Breast epithelium (tissue), 4 donors: ENCODE measurements at regions not wholly inside any gene's neighbourhood (a gene's known extent, or its start where the extent isn't known, plus 50 kb on each side); places are given as distances from the start of the nearest gene placed in this dataset.

ENCODE experiments used
- DNase-seq, 2 donors: peaks; one replicate each; pipeline ENCODE4 v3.0.0-alpha.2; 2019; ENCODE audit warnings: low spot score in 2 of 2
- H3K27ac ChIP-seq, 2 donors: fragments of 200-600 bp; sonication (generic) in 1 of 2; one replicate each; pipeline ENCODE4 v1.5.1; 2016 to 2019; ENCODE audit warnings: mild to moderate bottlenecking in 1 of 2
- H3K27me3 ChIP-seq, 2 donors: fragments of 200-600 bp; sonication (generic) in 1 of 2; one replicate each; pipeline versions ENCODE4 v1.5.1 to v1.6.0; 2017 to 2019; ENCODE audit warnings: control low read depth in 1 of 2, mild to moderate bottlenecking in 1 of 2
- H3K36me3 ChIP-seq: fragments of 200-600 bp; one replicate; pipeline ENCODE4 v1.5.1; 2019
- H3K4me1 ChIP-seq, 2 donors: fragments of 200-600 bp; sonication (generic); one replicate each; pipeline ENCODE4 v1.5.1; 2016 to 2019; ENCODE audit warnings: control low read depth in 1 of 2
- H3K4me3 ChIP-seq, 3 donors: fragments of 200-600 bp; sonication (generic); 1 replicate in 2 of 3; 2 replicates in 1 of 3; pipeline ENCODE4 v1.5.1; 2016 to 2019; ENCODE audit warnings: mild to moderate bottlenecking in 3 of 3, moderate library complexity in 2 of 3
- H3K9me3 ChIP-seq, 2 donors: fragments of 200-600 bp; sonication (generic) in 1 of 2; one replicate each; pipeline ENCODE4 v1.5.1; 2016 to 2019; ENCODE audit warnings: control low read depth in 1 of 2
- CTCF ChIP-seq, 3 donors: fragments of 450-650 bp; IDR thresholded peaks; one replicate each; pipeline ENCODE4 v1.5.1; 2016 to 2017; ENCODE audit warnings: antibody characterized with exemption in 3 of 3, mild to moderate bottlenecking in 3 of 3, moderate library complexity in 3 of 3
- POLR2A ChIP-seq: fragments of 450-650 bp; IDR thresholded peaks from one replicate; pipeline ENCODE4 v1.6.1; 2016; ENCODE audit warnings: antibody characterized with exemption, mild to moderate bottlenecking, moderate library complexity
- POLR2AphosphoS5 ChIP-seq, 3 donors: sonication (generic); formaldehyde crosslinking; IDR thresholded peaks; one replicate each; pipeline ENCODE4 v1.6.1; 2017; ENCODE audit warnings: antibody characterized with exemption in 3 of 3
- intact Hi-C: fragments of 100-400 bp; cut with DNase I; formaldehyde crosslinking; loops from one replicate; pipeline ENCODE4 v1.15.1; 2023; ENCODE audit warnings: low total_unique reads

GRCh38 chr16:26648851-26649250 lies 417.9 kb upstream of the C16orf82 start:
- intact Hi-C loops: no loop called here

GRCh38 chr16:26649381-26650045 lies 417.2 kb upstream of the C16orf82 start:
- Histone ChIP-seq H3K4me1 (no peaks in the 10 kb centered on the region), H3K9me3 (no peaks in the 10 kb centered on the region), H3K27ac (no peak overlapping the region), H3K36me3 (no peaks in the 10 kb centered on the region), H3K27me3 (no peaks in the 10 kb centered on the region), H3K4me3 (no peak overlapping the region)
- no peak for DNase-seq
- TF ChIP-seq POLR2A (no peak), POLR2AphosphoS5 (IDR thresholded peaks at IDR 0.05) (no peak)
- intact Hi-C loops: loop anchor here (5.0 kb wide), 1 partner anchor 143 kb away; no protein-coding TSS in a partner anchor

More at GRCh38 chr16:26648851-26649250, 417.9 kb upstream of the C16orf82 start:
- Histone ChIP-seq H3K9me3 (no peaks in the 10 kb centered on the region), H3K27ac (no peak overlapping the region), H3K4me3 (no peak overlapping the region), H3K27me3 (no peaks in the 10 kb centered on the region), H3K4me1 (no peaks in the 10 kb centered on the region), H3K36me3 (no peaks in the 10 kb centered on the region)
- TF ChIP-seq CTCF (IDR thresholded peaks at IDR 0.05): no peak
- no peak for TF ChIP-seq POLR2A
- no peak for TF ChIP-seq POLR2AphosphoS5 (IDR thresholded peaks at IDR 0.05)
- DNase-seq: no peak

DNA sequence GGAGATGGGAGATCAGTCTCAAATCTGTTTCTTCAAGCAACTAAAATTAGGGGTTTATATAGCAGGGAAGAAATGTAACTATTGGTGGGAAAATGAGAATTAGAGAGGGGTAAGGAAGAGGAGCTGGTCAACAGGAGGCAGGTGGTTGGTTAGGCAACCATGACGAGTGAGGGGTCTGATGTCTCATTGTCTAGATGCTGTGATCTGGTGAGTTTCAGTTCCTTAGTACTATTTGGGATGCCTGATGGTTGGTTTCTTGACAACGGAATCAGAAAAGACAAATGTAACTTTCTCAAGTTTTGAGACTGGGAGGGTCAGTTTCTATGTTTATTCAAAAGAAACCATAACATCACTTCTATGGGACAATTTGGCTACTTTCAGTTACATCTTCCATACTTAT lies 415.3 kb upstream of the C16orf82 start:
- no peak overlapping the region for H3K4me3 ChIP-seq
- H3K36me3 ChIP-seq: no peaks in the 10 kb centered on the region
- no peaks in the 10 kb centered on the region for H3K4me1 ChIP-seq
- peaks cover 0 to under 1% of the 10 kb centered on the region in 2 donors for H3K9me3 ChIP-seq
- intact Hi-C loops: loop anchor here (5.0 kb wide), 1 partner anchor 141 kb away; no protein-coding TSS in a partner anchor
- TF ChIP-seq POLR2AphosphoS5 (IDR thresholded peaks at IDR 0.05): no peak
- no peak for TF ChIP-seq POLR2A
- TF ChIP-seq CTCF (IDR thresholded peaks at IDR 0.05): no peak
- H3K27me3 ChIP-seq: no peaks in the 10 kb centered on the region
- DNase-seq: no peak
- H3K27ac ChIP-seq: no peak overlapping the region

- TF ChIP-seq CTCF (IDR thresholded peaks at IDR 0.05): no peak
- no peak for TF ChIP-seq POLR2A
- TF ChIP-seq POLR2AphosphoS5 (IDR thresholded peaks at IDR 0.05): no peak
- Histone ChIP-seq H3K4me1 (no peaks in the 10 kb centered on the region), H3K4me3 (no peak overlapping the region), H3K27ac (no peak overlapping the region), H3K27me3 (no peaks in the 10 kb centered on the region), H3K9me3 (peaks cover 0 to 4% of the 10 kb centered on the region in 2 donors), H3K36me3 (no peaks in the 10 kb centered on the region)
- intact Hi-C loops: loop anchor here (5.0 kb wide), 1 partner anchor 140 kb away; no protein-coding TSS in a partner anchor
- DNase-seq: no peak
Observed at GRCh38 chr16:26651884-26652283, 414.8 kb upstream of the C16orf82 start.

DNA sequence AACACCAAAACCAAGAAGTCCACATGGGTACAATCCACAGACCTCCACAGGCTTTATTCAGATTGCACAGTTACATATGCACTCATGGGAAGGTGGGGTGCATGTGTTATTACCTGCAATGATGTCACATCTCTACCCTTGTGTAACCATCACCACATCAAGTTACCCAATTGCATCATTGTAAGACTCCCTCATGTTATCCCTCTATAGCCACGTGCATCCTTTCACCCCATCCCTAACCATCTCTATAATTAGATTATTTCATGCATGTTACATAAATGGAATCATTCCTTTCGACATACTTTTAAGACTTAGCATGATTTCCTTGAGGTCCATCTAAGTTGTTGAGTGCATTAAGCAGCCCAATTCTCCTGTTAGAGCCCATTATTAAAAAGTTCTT lies 408.2 kb upstream of the C16orf82 start:
- DNase-seq: no peak
- no peaks in the 10 kb centered on the region for H3K4me1 ChIP-seq
- H3K4me3 ChIP-seq: no peak overlapping the region
- TF ChIP-seq POLR2A: no peak
- no peak for TF ChIP-seq CTCF (IDR thresholded peaks at IDR 0.05)
- TF ChIP-seq POLR2AphosphoS5 (IDR thresholded peaks at IDR 0.05): no peak
- intact Hi-C loops: no loop called here
- H3K27me3 ChIP-seq: no peaks in the 10 kb centered on the region
- peaks cover 0 to 7% of the 10 kb centered on the region in 2 donors for H3K9me3 ChIP-seq
- no peak overlapping the region for H3K27ac ChIP-seq
- no peaks in the 10 kb centered on the region for H3K36me3 ChIP-seq
